ENCODE measurements at regions not wholly inside any gene's neighbourhood (a gene's known extent, or its start where the extent isn't known, plus 50 kb on each side); places are given as distances from the start of the nearest gene placed in this dataset.

DNA sequence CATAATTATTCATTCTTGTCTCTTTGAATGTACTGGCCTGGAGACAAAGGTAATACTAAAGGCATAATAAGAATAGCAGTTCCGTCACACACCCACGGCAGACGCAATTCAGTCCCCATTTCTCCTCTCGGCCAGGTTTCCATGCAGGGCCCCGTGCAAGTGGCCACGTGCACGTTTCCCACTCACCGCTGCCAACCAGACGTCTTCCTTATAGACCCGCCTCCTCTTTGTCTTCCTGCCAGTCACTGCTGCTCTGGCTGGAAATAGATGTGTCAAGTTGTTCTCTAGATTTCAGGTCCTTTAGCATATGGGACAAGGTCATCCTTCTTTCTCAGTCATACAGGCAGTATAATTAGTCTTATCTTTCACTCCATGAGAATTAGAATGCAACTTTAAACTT, 204.3 kb downstream of the SUCLA2 start:
- no peaks in the 10 kb centered on the region for H3K27me3 ChIP-seq
- no peaks in the 10 kb centered on the region for H3K36me3 ChIP-seq
- TF ChIP-seq, protein P1, sequence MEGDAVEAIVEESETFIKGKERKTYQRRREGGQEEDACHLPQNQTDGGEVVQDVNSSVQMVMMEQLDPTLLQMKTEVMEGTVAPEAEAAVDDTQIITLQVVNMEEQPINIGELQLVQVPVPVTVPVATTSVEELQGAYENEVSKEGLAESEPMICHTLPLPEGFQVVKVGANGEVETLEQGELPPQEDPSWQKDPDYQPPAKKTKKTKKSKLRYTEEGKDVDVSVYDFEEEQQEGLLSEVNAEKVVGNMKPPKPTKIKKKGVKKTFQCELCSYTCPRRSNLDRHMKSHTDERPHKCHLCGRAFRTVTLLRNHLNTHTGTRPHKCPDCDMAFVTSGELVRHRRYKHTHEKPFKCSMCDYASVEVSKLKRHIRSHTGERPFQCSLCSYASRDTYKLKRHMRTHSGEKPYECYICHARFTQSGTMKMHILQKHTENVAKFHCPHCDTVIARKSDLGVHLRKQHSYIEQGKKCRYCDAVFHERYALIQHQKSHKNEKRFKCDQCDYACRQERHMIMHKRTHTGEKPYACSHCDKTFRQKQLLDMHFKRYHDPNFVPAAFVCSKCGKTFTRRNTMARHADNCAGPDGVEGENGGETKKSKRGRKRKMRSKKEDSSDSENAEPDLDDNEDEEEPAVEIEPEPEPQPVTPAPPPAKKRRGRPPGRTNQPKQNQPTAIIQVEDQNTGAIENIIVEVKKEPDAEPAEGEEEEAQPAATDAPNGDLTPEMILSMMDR (IDR thresholded peaks at IDR 0.05): no peak
- TF ChIP-seq POLR2AphosphoS5 (IDR thresholded peaks at IDR 0.05; ENCODE audit: insufficient read depth in 1 of 2, low read depth in 1 of 2) (no peak), POLR2A (IDR thresholded peaks at IDR 0.05) (no peak)
- no peaks in the 10 kb centered on the region for H3K9me3 ChIP-seq
- no peak overlapping the region for H3K27ac ChIP-seq
- DNase-seq (ENCODE audit: extremely low spot score in 2 of 2): no peak
- H3K4me1 ChIP-seq: no peaks in the 10 kb centered on the region
- H3K4me3 ChIP-seq: no peak overlapping the region
- intact Hi-C loops (cut with DNase I): no loop called here

DNA sequence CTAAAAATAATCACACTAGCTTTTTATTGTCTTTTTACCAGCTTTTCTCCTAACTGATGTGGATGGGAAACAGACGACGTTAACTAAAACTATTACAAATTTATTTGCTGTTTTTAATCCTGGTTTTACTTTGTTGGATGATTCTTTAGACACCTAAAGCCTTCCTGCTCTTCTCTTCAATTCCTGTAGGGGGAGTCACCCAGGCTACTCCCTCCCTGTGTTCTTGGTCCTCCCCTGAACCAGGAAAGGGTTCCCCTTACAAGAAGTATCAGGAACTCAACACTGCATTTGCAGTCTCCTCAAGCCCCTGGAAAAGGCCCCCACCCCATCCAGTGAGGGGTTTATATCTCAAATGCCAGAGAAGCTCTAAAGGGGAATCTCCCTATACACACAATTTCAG, 206.1 kb downstream of the SUCLA2 start:
- intact Hi-C loops (cut with DNase I): no loop called here

DNA sequence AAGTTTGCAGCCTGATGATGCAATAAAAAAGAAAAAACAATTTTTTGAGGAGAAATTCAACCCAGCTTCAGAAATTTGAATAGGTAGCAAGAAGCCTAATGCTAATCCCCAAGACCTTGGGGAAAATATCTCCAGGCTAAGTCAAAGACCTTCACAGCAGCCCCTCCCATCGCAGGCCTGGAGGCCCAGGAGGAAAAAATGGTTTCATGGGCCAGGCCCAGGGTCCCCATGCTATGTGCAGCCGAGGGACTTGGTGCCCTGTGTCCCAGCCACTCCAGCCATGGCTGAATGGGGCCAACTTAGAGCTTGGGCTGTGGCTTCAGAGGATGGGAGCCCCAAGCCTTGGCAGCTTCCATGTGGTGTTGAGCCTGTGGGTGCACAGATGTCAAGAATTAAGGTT, 210.3 kb downstream of the SUCLA2 start:
- H3K9me3 ChIP-seq: no peaks in the 10 kb centered on the region
- H3K4me3 ChIP-seq: no peak overlapping the region
- no peak overlapping the region for H3K27ac ChIP-seq
- TF ChIP-seq, protein P1 (IDR thresholded peaks at IDR 0.05): no peak
- TF ChIP-seq POLR2A (IDR thresholded peaks at IDR 0.05) (no peak), POLR2AphosphoS5 (IDR thresholded peaks at IDR 0.05; ENCODE audit: insufficient read depth in 1 of 2, low read depth in 1 of 2) (no peak)
- no peak for DNase-seq (ENCODE audit: extremely low spot score in 2 of 2)
- no peaks in the 10 kb centered on the region for H3K27me3 ChIP-seq
- H3K36me3 ChIP-seq: no peaks in the 10 kb centered on the region
- intact Hi-C loops (cut with DNase I): no loop called here
- H3K4me1 ChIP-seq: no peaks in the 10 kb centered on the region

More for the DNA sequence above, 206.1 kb downstream of the SUCLA2 start:
- Histone ChIP-seq H3K27me3 (no peaks in the 10 kb centered on the region), H3K27ac (no peak overlapping the region), H3K36me3 (no peaks in the 10 kb centered on the region), H3K4me3 (no peak overlapping the region), H3K9me3 (no peaks in the 10 kb centered on the region), H3K4me1 (no peaks in the 10 kb centered on the region)
- DNase-seq (ENCODE audit: extremely low spot score in 2 of 2): no peak
- TF ChIP-seq, protein P1 (IDR thresholded peaks at IDR 0.05): no peak
- TF ChIP-seq POLR2A (IDR thresholded peaks at IDR 0.05): no peak
- no peak for TF ChIP-seq POLR2AphosphoS5 (IDR thresholded peaks at IDR 0.05; ENCODE audit: insufficient read depth in 1 of 2, low read depth in 1 of 2)

DNA sequence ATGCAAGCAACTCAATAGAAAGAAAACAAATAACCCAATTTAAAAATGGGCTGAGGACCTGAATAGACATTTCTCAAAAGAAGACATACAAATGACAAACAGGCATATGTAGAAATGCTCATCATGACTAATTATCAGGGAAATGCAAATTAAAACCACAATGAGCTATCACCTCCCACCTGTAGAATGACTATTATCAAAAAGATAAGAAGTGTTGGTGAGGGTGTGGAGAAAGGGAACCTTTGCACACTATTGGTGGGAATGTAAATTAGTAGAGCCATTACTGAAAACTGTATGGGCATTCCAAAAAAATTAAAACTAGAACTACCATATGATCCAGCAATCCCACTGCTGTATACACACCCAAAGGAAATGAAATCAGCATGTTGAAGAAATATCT, 212.2 kb downstream of the SUCLA2 start:
- H3K27me3 ChIP-seq: no peaks in the 10 kb centered on the region
- H3K4me1 ChIP-seq: no peaks in the 10 kb centered on the region
- no peaks in the 10 kb centered on the region for H3K9me3 ChIP-seq
- no peak for DNase-seq (ENCODE audit: extremely low spot score in 2 of 2)
- intact Hi-C loops (cut with DNase I): no loop called here
- H3K27ac ChIP-seq: no peak overlapping the region
- TF ChIP-seq, protein P1 (IDR thresholded peaks at IDR 0.05): no peak
- TF ChIP-seq POLR2AphosphoS5 (IDR thresholded peaks at IDR 0.05; ENCODE audit: insufficient read depth in 1 of 2, low read depth in 1 of 2) (no peak), POLR2A (IDR thresholded peaks at IDR 0.05) (no peak)
- H3K36me3 ChIP-seq: no peaks in the 10 kb centered on the region
- no peak overlapping the region for H3K4me3 ChIP-seq

DNA sequence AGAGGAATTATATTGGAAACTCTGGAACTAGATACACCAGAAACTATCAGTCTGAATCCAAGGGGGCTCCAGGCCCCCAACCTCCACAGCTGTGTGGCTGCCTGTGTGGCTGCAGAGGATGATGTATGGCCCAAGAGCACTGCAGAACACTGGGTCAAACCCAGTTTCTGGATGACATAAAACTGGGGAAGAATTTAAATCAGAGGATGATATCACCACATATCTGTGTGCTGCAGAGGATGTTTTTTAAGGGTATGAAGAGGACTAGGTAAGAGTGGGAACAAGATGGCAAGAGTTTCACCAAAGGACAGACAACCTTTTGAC, 226.4 kb downstream of the SUCLA2 start:
- TF ChIP-seq POLR2A (IDR thresholded peaks at IDR 0.05): no peak
- TF ChIP-seq, protein P1 (IDR thresholded peaks at IDR 0.05): no peak
- no peak for TF ChIP-seq POLR2AphosphoS5 (IDR thresholded peaks at IDR 0.05; ENCODE audit: insufficient read depth in 1 of 2, low read depth in 1 of 2)
- H3K9me3 ChIP-seq: no peaks in the 10 kb centered on the region
- intact Hi-C loops (cut with DNase I): loop anchor here (10.0 kb wide), 1 partner anchor 940 kb away; no protein-coding TSS in a partner anchor
- no peak for DNase-seq (ENCODE audit: extremely low spot score in 2 of 2)
- no peak overlapping the region for H3K4me3 ChIP-seq
- no peaks in the 10 kb centered on the region for H3K27me3 ChIP-seq
- H3K36me3 ChIP-seq: no peaks in the 10 kb centered on the region
- no peaks in the 10 kb centered on the region for H3K4me1 ChIP-seq
- no peak overlapping the region for H3K27ac ChIP-seq

Measured in vagina (tissue), 2 donors.